ENCODE measurements at regions not wholly inside any gene's neighbourhood (a gene's known extent, or its start where the extent isn't known, plus 50 kb on each side); places are given as distances from the start of the nearest gene placed in this dataset.

- no peak for FAIRE-seq
Measured at GRCh38 chr1:38570657-38570975, 289.0 kb downstream of the RRAGC start.

DNA sequence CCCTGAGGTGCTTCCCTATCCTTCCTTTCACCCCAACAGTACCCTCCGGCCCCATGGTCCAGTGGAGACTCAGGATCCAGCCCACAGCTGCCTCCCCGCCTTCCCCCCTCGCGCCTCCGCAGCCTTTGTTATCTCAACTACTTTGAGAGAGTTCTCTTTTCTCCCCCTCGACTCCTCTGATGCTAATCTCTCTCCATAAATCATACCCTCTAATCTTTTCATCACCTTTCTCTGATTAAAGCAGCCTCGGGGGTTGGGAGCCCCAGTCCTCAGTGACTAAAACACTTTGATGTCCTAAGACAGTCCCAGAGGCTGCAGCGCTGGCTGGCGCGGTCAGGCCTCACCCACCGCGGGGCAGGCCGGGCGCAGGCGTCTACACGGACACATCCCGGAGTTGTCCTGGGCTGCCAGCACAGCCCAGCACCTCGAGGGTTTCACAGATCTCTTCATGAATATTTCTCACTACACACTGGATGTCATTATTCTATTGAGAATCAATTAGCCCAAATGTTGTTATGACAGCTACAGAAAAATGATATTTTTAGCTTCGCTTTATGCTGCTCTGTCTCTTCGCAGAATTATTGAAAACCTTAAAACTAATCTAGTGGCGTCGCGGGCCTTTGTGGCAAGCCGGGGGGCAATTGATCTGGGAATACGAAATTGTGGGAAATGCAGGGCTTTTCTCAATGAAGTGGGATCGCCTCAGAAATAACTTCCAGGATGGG is 289.5 kb downstream of the RRAGC start:
- Histone ChIP-seq H3K27ac (ENCODE audit: low read depth in 1 of 3, low read length in 2 of 3) (no peak overlapping the region), H3K27me3 (ENCODE audit: control insufficient read depth in 3 of 3, insufficient read depth in 3 of 3, low read length in 3 of 3) (peaks cover 0 to 6% (median 0%) of the 10 kb centered on the region in 3 donors), H3K4me3 (ENCODE audit: low read depth in 1 of 3, low read length in 3 of 3) (no peak overlapping the region), H3K4me1 (ENCODE audit: control insufficient read depth in 3 of 3, insufficient read depth in 2 of 3, low read depth in 1 of 3, low read length in 2 of 3) (no peaks in the 10 kb centered on the region), H3K36me3 (ENCODE audit: control insufficient read depth in 3 of 3, insufficient read depth in 2 of 3, low read depth in 1 of 3, low read length in 3 of 3) (no peaks in the 10 kb centered on the region), H3K9me3 (ENCODE audit: control insufficient read depth in 2 of 2, insufficient read depth in 1 of 2, low read depth in 1 of 2, low read length in 1 of 2) (no peaks in the 10 kb centered on the region)
- FAIRE-seq (no peak), DNase-seq (no peak)
- WGBS, 3 donors, result 57 to 61% (median 58%) methylated on average over 26 of the region's 26 CpGs

More at GRCh38 chr1:38570657-38570975, 289.0 kb downstream of the RRAGC start:
- Histone ChIP-seq H3K4me3 (ENCODE audit: low read depth in 1 of 3, low read length in 3 of 3) (no peak overlapping the region), H3K9me3 (ENCODE audit: control insufficient read depth in 2 of 2, insufficient read depth in 1 of 2, low read depth in 1 of 2, low read length in 1 of 2) (no peaks in the 10 kb centered on the region), H3K36me3 (ENCODE audit: control insufficient read depth in 3 of 3, insufficient read depth in 2 of 3, low read depth in 1 of 3, low read length in 3 of 3) (no peaks in the 10 kb centered on the region), H3K27me3 (ENCODE audit: control insufficient read depth in 3 of 3, insufficient read depth in 3 of 3, low read length in 3 of 3) (peaks cover 0 to 6% (median 0%) of the 10 kb centered on the region in 3 donors), H3K4me1 (ENCODE audit: control insufficient read depth in 3 of 3, insufficient read depth in 2 of 3, low read depth in 1 of 3, low read length in 2 of 3) (no peaks in the 10 kb centered on the region), H3K27ac (ENCODE audit: low read depth in 1 of 3, low read length in 2 of 3) (no peak overlapping the region)
- no peak for DNase-seq
- 82 to 84% (median 84%) methylated on average over 3 of the region's 3 CpGs for WGBS, 3 donors

DNA sequence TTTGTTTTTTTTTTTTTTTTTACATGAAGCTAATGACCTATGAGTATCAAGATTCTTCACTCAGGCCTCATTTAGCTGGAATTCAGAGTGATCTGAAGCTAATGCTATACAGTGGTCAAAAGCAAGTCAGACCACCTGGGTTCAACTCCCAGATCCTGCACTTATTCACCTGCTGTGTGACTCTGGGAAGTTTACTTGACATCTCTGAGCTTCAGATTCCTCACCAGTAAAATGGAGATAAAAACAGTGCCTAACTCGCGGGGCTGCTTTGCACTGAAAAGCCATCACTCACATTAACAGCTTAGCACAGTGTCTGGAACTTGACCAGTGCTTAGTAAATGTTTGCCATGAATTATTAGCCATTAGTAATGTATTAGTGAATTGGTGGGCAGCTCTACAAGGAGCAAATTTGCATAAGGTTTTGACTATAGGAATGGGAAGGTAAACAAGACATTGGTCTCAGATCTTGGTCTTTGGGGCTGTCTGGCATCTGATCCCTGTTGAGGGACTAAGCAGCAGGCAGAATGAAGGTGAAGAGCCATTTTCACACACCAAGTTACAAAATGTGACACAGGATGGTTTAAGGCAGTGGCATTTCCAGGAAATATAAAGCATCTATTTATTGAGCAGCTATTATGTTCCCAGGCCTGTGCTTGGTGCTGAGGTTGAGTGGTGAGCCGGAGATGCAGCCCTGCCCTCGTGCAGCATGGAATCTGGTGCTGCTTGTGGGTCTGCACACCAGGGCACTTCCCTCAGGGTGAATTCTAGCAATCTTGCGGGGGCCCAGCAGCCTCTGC is 291.3 kb downstream of the RRAGC start:
- H3K27me3 ChIP-seq (ENCODE audit: control insufficient read depth in 3 of 3, insufficient read depth in 3 of 3, low read length in 3 of 3), result peaks cover 0 to 4% (median 0%) of the 10 kb centered on the region in 3 donors
- FAIRE-seq (no peak), DNase-seq (no peak)
- H3K36me3 ChIP-seq (ENCODE audit: control insufficient read depth in 3 of 3, insufficient read depth in 2 of 3, low read depth in 1 of 3, low read length in 3 of 3), result no peaks in the 10 kb centered on the region
- 56 to 80% (median 66%) methylated on average over 5 of the region's 5 CpGs for WGBS, 3 donors
- no peak overlapping the region for H3K4me3 ChIP-seq (ENCODE audit: low read depth in 1 of 3, low read length in 3 of 3)
- no peak overlapping the region for H3K27ac ChIP-seq (ENCODE audit: low read depth in 1 of 3, low read length in 2 of 3)
- H3K4me1 ChIP-seq (ENCODE audit: control insufficient read depth in 3 of 3, insufficient read depth in 2 of 3, low read depth in 1 of 3, low read length in 2 of 3), result no peaks in the 10 kb centered on the region
- H3K9me3 ChIP-seq (ENCODE audit: control insufficient read depth in 2 of 2, insufficient read depth in 1 of 2, low read depth in 1 of 2, low read length in 1 of 2), result no peaks in the 10 kb centered on the region

DNA sequence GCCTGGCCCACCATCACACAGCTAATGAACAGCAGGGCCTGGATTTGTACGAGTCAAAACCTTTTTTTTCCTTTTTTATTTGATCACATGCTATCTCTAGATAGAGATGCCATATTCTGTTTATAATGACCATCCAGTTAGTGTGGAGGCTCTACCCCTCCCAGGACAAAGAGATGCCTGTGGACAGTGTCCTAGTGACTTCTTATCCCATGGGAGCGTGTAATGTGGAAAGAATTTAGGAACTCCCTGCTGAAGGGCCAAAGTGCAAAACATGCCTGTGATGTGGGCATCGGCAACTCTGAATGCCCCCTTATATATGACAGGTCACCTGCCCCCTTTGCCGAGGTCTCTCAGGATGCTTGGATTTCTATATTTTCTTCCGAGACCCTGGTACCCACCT is 292.2 kb downstream of the RRAGC start:
- FAIRE-seq (no peak), DNase-seq (no peak)
- H3K27me3 ChIP-seq (ENCODE audit: control insufficient read depth in 3 of 3, insufficient read depth in 3 of 3, low read length in 3 of 3), result peaks cover 0 to 4% (median 0%) of the 10 kb centered on the region in 3 donors
- H3K9me3 ChIP-seq (ENCODE audit: control insufficient read depth in 2 of 2, insufficient read depth in 1 of 2, low read depth in 1 of 2, low read length in 1 of 2), result no peaks in the 10 kb centered on the region
- H3K36me3 ChIP-seq (ENCODE audit: control insufficient read depth in 3 of 3, insufficient read depth in 2 of 3, low read depth in 1 of 3, low read length in 3 of 3), result no peaks in the 10 kb centered on the region
- H3K4me3 ChIP-seq (ENCODE audit: low read depth in 1 of 3, low read length in 3 of 3), result no peak overlapping the region
- 47 to 75% (median 54%) methylated on average over 5 of the region's 5 CpGs for WGBS, 3 donors
- no peak overlapping the region for H3K27ac ChIP-seq (ENCODE audit: low read depth in 1 of 3, low read length in 2 of 3)
- no peaks in the 10 kb centered on the region for H3K4me1 ChIP-seq (ENCODE audit: control insufficient read depth in 3 of 3, insufficient read depth in 2 of 3, low read depth in 1 of 3, low read length in 2 of 3)

DNA sequence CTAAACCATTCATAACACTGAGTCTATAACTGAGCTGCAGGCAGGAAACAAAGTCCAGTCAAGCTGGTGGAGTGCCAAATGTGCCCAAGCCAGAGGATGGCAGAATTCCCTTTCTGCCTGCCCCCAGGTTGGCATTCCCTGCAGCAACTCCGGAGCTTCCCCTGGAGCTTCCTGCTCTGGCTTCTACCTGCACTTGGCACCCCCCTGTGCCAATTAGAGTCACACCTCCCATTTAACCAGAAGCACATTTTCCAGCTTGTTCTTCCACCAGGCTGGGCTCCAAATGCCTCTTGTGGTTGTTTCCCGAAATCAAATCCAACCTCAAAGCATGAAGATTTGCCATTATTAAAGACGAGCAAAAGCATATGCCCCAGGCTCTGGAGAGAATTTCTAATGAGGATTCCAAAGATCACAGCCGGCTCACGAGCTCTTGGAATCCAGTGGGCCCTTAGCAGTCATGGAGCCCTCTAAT is 294.5 kb downstream of the RRAGC start:
- 31 to 54% (median 48%) methylated on average over 5 of the region's 5 CpGs for WGBS, 3 donors
- Histone ChIP-seq H3K27ac (ENCODE audit: low read depth in 1 of 3, low read length in 2 of 3) (no peak overlapping the region), H3K4me1 (ENCODE audit: control insufficient read depth in 3 of 3, insufficient read depth in 2 of 3, low read depth in 1 of 3, low read length in 2 of 3) (no peaks in the 10 kb centered on the region), H3K36me3 (ENCODE audit: control insufficient read depth in 3 of 3, insufficient read depth in 2 of 3, low read depth in 1 of 3, low read length in 3 of 3) (no peaks in the 10 kb centered on the region), H3K9me3 (ENCODE audit: control insufficient read depth in 2 of 2, insufficient read depth in 1 of 2, low read depth in 1 of 2, low read length in 1 of 2) (no peaks in the 10 kb centered on the region), H3K4me3 (ENCODE audit: low read depth in 1 of 3, low read length in 3 of 3) (no peak overlapping the region), H3K27me3 (ENCODE audit: control insufficient read depth in 3 of 3, insufficient read depth in 3 of 3, low read length in 3 of 3) (peaks cover 0 to 7% (median 6%) of the 10 kb centered on the region in 3 donors)
- DNase-seq (no peak), FAIRE-seq (no peak)

DNA sequence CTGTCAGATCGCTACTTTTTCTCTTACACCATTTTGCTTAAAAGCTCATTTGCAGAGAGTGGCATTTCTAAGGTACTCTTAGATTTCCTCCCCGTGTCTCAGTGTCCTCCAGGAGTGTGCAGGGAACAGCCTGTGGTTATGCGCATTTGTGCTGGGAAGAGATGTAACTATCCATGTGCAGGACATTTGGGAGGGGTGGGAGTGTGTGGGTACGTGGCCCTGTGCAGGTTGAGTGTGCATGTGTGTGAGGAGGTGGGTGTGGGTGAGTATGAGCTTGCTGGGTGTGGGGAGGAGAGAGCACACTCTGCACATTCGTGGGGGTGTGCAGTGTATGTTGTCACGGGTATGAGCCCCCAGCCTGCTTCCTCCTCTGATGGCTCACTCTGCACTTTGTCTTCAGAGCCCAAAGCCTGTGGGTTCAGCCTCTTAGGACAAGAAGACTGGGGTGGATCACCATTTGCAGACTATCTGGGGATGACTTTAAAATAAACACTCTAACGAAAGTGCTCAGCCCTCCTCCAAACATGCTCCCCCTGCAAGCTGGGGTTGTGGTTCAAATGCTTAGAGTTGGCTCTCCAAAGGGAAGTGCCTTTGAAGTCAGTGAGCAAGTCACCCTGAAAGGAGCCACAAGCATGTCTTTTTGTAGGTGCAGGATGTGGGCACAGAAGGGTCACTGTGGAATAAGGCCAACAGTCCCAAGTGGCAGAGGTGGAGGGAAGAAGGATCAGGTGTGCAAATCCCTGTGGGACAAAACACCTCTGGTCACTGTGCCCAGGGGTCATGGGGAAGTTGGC is 295.4 kb downstream of the RRAGC start:
- WGBS, 3 donors, result 58 to 67% (median 66%) methylated on average over 7 of the region's 7 CpGs
- H3K27me3 ChIP-seq (ENCODE audit: control insufficient read depth in 3 of 3, insufficient read depth in 3 of 3, low read length in 3 of 3), result peaks cover 0 to 13% (median 2%) of the 10 kb centered on the region in 3 donors
- H3K4me3 ChIP-seq (ENCODE audit: low read depth in 1 of 3, low read length in 3 of 3), result no peak overlapping the region
- no peaks in the 10 kb centered on the region for H3K36me3 ChIP-seq (ENCODE audit: control insufficient read depth in 3 of 3, insufficient read depth in 2 of 3, low read depth in 1 of 3, low read length in 3 of 3)
- FAIRE-seq (no peak), DNase-seq (no peak)
- no peaks in the 10 kb centered on the region for H3K4me1 ChIP-seq (ENCODE audit: control insufficient read depth in 3 of 3, insufficient read depth in 2 of 3, low read depth in 1 of 3, low read length in 2 of 3)
- H3K9me3 ChIP-seq (ENCODE audit: control insufficient read depth in 2 of 2, insufficient read depth in 1 of 2, low read depth in 1 of 2, low read length in 1 of 2), result no peaks in the 10 kb centered on the region
- no peak overlapping the region for H3K27ac ChIP-seq (ENCODE audit: low read depth in 1 of 3, low read length in 2 of 3)

DNA sequence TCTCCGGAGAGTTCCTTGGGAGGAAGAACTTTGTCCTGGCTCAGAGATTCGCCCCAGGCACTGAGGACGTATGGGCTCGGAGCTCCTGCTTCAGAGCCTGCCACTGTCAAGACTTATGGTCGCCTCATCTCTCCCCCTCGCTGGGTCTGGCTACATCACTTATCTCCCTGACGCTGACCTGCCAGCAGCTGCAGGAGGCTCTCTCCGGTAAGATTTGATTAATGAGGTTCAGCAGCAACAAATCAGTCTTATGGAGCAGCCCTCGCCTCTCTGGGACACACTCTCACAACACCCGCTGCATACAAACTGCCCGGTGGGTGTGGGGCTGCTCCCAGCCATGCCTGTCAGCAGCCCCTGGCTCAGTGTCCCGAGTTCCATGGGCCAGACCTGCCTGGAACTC is 297.8 kb downstream of the RRAGC start:
- DNase-seq, result no peak
- Histone ChIP-seq H3K9me3 (ENCODE audit: control insufficient read depth in 2 of 2, insufficient read depth in 1 of 2, low read depth in 1 of 2, low read length in 1 of 2) (no peaks in the 10 kb centered on the region), H3K4me1 (ENCODE audit: control insufficient read depth in 3 of 3, insufficient read depth in 2 of 3, low read depth in 1 of 3, low read length in 2 of 3) (no peaks in the 10 kb centered on the region), H3K27ac (ENCODE audit: low read depth in 1 of 3, low read length in 2 of 3) (no peak overlapping the region), H3K27me3 (ENCODE audit: control insufficient read depth in 3 of 3, insufficient read depth in 3 of 3, low read length in 3 of 3) (peaks cover 0 to 19% (median 2%) of the 10 kb centered on the region in 3 donors), H3K36me3 (ENCODE audit: control insufficient read depth in 3 of 3, insufficient read depth in 2 of 3, low read depth in 1 of 3, low read length in 3 of 3) (no peaks in the 10 kb centered on the region), H3K4me3 (ENCODE audit: low read depth in 1 of 3, low read length in 3 of 3) (no peak overlapping the region)
- WGBS, 3 donors, result 40 to 54% (median 50%) methylated on average over 12 of the region's 12 CpGs
- no peak for FAIRE-seq

DNA sequence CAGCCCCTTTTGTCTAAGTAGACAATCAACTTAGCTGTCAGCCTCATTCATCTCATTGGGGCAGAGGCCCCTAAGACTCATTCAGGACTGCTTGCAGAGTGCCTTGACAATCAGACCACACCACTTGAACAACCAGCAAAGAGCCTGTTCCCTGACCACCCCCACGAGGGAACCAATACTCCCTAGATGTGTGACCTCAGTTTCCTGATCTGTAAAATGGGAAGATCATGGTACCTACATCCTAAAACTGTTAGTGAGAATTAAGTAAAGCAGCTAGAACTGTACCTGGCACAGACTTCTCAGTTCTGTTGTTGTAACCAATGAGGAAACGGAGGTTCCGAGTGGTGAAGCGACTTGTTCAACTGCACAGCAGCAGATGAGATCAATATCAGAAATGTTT is 298.5 kb downstream of the RRAGC start:
- Histone ChIP-seq H3K4me3 (ENCODE audit: low read depth in 1 of 3, low read length in 3 of 3) (no peak overlapping the region), H3K4me1 (ENCODE audit: control insufficient read depth in 3 of 3, insufficient read depth in 2 of 3, low read depth in 1 of 3, low read length in 2 of 3) (no peaks in the 10 kb centered on the region), H3K27ac (ENCODE audit: low read depth in 1 of 3, low read length in 2 of 3) (no peak overlapping the region), H3K36me3 (ENCODE audit: control insufficient read depth in 3 of 3, insufficient read depth in 2 of 3, low read depth in 1 of 3, low read length in 3 of 3) (no peaks in the 10 kb centered on the region), H3K9me3 (ENCODE audit: control insufficient read depth in 2 of 2, insufficient read depth in 1 of 2, low read depth in 1 of 2, low read length in 1 of 2) (no peaks in the 10 kb centered on the region), H3K27me3 (ENCODE audit: control insufficient read depth in 3 of 3, insufficient read depth in 3 of 3, low read length in 3 of 3) (peaks cover 0 to 19% (median 2%) of the 10 kb centered on the region in 3 donors)
- 75 to 80% (median 78%) methylated on average over 4 of the region's 4 CpGs for WGBS, 3 donors
- DNase-seq (no peak), FAIRE-seq (no peak)

Measured in small intestine (tissue), 7 donors.